Esophagus muscularis mucosa (tissue), 4 donors: ENCODE measurements at regions not wholly inside any gene's neighbourhood (a gene's known extent, or its start where the extent isn't known, plus 50 kb on each side); places are given as distances from the start of the nearest gene placed in this dataset.
A peak's percentile ranks its signal among the peaks of the same experiment; 100 is the strongest.

Source experiments
- DNase-seq: peaks from one replicate; pipeline ENCODE4 v3.0.0-alpha.2; 2017; ENCODE audit errors: extremely low spot score
- H3K27ac ChIP-seq, 4 donors: fragments of 200-600 bp; sonication (generic); replicated peaks in 1 of 4; 1 replicate in 3 of 4; 2 replicates in 1 of 4; pipeline ENCODE4 v1.5.1; 2016 to 2019; ENCODE audit warnings: mild to moderate bottlenecking in 1 of 4
- H3K27me3 ChIP-seq, 4 donors: fragments of 200-600 bp; sonication (generic); one replicate each; pipeline versions ENCODE4 v1.5.1 to v1.6.0; 2016 to 2019
- H3K36me3 ChIP-seq, 4 donors: fragments of 200-600 bp; sonication (generic); one replicate each; pipeline ENCODE4 v1.5.1; 2016 to 2019
- H3K4me1 ChIP-seq, 4 donors: fragments of 200-600 bp; sonication (generic); one replicate each; pipeline ENCODE4 v1.5.1; 2016 to 2019
- H3K4me3 ChIP-seq, 4 donors: fragments of 200-600 bp; sonication (generic); 1 replicate in 2 of 4; 2 replicates in 2 of 4; pipeline ENCODE4 v1.5.1; 2016 to 2019; ENCODE audit warnings: mild to moderate bottlenecking in 4 of 4, moderate library complexity in 1 of 4
- H3K9me3 ChIP-seq, 4 donors: fragments of 200-600 bp; sonication (generic); 1 replicate in 3 of 4; 2 replicates in 1 of 4; pipeline ENCODE4 v1.5.1; 2016 to 2019
- EP300 ChIP-seq: sonication (generic); formaldehyde crosslinking; IDR thresholded peaks from one replicate; pipeline ENCODE4 v1.6.1; 2017; ENCODE audit warnings: antibody characterized with exemption
- POLR2A ChIP-seq: fragments of 450-650 bp; IDR thresholded peaks from one replicate; pipeline ENCODE4 v1.6.1; 2017; ENCODE audit warnings: antibody characterized with exemption, moderate library complexity, mild to moderate bottlenecking, low read depth
- POLR2AphosphoS5 ChIP-seq, 2 donors: sonication (generic); formaldehyde crosslinking; IDR thresholded peaks; one replicate each; pipeline ENCODE4 v1.6.1; 2017; ENCODE audit warnings: antibody characterized with exemption in 2 of 2
- WGBS: methylation state at CpG from one replicate; pipeline ENCODE4 v1.1.5; 2018; 5-methylcytosine and 5-hydroxymethylcytosine counted together
- intact Hi-C: fragments of 100-400 bp; cut with DNase I; formaldehyde crosslinking; loops from one replicate; pipeline ENCODE4 v1.15.1; 2023
- TF ChIP-seq, protein P1 (sequence below), 3 experiments: fragments of 200-600 bp in 2 of 3; fragments of 450-650 bp in 1 of 3; sonication (generic) in 2 of 3; IDR thresholded peaks; one replicate each; pipeline ENCODE4 v1.5.1; 2017 to 2019; ENCODE audit warnings: antibody characterized with exemption in 3 of 3, mild to moderate bottlenecking in 2 of 3, moderate library complexity in 1 of 3

DNA sequence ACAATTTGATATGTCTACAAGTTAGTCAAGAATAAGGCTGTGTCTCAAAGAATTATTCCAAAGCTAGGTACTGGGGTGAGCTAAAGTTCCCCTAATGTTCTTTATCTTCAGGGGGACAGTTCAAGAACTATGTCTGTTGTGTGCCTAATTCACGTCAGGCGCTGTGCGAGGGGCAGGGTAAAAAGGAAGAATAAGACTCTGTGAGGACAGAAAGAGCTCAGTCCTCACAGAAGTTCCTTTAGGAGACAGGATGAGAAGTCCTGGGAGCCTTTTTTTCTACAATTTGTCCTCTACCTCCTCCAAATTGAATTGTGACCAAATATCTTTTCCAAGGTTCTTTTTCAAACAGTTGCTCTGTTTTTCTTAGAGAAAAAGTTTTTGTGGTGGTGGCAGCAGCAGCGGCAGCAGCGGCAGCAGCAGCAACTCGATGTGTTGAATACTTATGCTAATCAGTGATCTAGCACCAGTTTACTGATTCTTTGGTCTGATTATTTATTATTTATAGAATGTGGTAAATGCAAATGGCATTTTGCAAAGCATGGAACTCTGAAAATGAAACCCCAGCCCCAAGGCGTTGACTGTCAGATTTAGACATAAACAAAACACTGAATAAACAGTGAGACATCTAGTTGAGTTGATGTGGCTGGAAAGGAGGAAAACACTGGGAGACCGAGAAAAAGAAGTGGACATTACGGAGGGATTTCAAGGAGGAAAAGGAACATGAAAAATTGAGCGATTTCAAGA is 88.6 kb downstream of the GTPBP8 start:
- H3K4me1 ChIP-seq = peaks cover 0 to 7% (median 5%) of the 10 kb centered on the region in 4 donors
- intact Hi-C loops = no loop called here
- H3K4me3 ChIP-seq = peak overlapping the region in 3 of 4 donors; percentile 0 to 22 (median 9)
- no peaks in the 10 kb centered on the region for H3K9me3 ChIP-seq
- no peak for DNase-seq
- H3K36me3 ChIP-seq = no peaks in the 10 kb centered on the region
- no peaks in the 10 kb centered on the region for H3K27me3 ChIP-seq
- 48% methylated on average over 10 of the region's 10 CpGs for WGBS
- peak overlapping the region; percentile 34 to 50 (median 44) for H3K27ac ChIP-seq
- TF ChIP-seq, protein P1, sequence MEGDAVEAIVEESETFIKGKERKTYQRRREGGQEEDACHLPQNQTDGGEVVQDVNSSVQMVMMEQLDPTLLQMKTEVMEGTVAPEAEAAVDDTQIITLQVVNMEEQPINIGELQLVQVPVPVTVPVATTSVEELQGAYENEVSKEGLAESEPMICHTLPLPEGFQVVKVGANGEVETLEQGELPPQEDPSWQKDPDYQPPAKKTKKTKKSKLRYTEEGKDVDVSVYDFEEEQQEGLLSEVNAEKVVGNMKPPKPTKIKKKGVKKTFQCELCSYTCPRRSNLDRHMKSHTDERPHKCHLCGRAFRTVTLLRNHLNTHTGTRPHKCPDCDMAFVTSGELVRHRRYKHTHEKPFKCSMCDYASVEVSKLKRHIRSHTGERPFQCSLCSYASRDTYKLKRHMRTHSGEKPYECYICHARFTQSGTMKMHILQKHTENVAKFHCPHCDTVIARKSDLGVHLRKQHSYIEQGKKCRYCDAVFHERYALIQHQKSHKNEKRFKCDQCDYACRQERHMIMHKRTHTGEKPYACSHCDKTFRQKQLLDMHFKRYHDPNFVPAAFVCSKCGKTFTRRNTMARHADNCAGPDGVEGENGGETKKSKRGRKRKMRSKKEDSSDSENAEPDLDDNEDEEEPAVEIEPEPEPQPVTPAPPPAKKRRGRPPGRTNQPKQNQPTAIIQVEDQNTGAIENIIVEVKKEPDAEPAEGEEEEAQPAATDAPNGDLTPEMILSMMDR (IDR thresholded peaks at IDR 0.05) = no peak
- TF ChIP-seq EP300 (no peak), POLR2AphosphoS5 (IDR thresholded peaks at IDR 0.05) (no peak), POLR2A (no peak)

GRCh38 chr3:113084777-113085176 is 94.0 kb downstream of the GTPBP8 start:
- TF ChIP-seq EP300 (no peak), POLR2AphosphoS5 (IDR thresholded peaks at IDR 0.05) (peak in 1 of 2 donors; percentile 29)
- TF ChIP-seq, protein P1 (IDR thresholded peaks at IDR 0.05) = no peak
- DNase-seq = no peak
- H3K9me3 ChIP-seq = no peaks in the 10 kb centered on the region
- H3K36me3 ChIP-seq = no peaks in the 10 kb centered on the region
- H3K27me3 ChIP-seq = no peaks in the 10 kb centered on the region
- 7% methylated on average over 2 of the region's 2 CpGs for WGBS
- peak overlapping the region; percentile 13 to 35 (median 30) for H3K27ac ChIP-seq
- no peak overlapping the region for H3K4me3 ChIP-seq
- H3K4me1 ChIP-seq = peaks cover 0 to 15% (median 13%) of the 10 kb centered on the region in 4 donors
- intact Hi-C loops = no loop called here

DNA sequence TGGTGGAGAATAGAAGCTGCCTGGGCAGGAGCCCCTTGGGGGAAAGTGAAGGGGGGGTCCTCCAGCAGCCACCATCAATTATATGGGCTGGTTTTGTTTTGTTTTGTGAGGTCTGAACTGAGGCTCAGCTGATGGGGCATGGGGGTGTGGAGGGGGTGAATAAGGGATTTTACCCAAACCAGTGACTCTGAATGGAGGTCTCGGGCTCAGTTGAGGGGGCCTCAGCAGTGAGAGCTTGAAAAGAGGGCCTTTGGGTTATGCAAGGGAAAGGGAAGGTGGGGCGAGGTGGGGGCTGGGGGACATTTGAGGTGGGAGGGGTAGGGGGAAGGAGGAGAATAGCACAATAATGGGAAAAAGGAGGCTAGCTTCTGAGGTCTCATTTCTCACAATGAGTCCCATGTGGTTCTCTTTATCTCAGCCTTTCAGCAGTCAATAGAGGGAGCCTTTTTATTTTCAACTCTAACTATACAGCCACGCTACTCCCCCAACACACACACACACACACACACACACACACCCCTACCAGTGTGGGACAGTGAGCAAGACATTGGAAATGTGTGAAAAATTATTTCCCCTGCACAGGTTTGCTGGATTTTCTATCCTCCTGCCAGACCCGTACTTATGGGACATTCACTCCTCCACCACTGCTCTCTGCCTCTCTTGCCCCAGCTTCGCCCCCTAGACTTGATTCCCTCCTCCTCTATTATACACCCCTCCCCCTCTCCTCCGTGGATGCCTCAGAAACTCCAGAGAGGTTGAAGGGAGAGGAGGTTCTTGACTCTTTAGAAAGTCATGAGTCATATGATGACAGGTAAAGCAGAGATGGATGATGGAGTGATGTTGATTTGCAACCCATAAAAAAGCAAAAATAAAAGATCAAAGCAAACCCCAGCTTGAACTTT is 96.0 kb downstream of the GTPBP8 start:
- no peak for DNase-seq
- no peak overlapping the region for H3K4me3 ChIP-seq
- WGBS = 82% methylated on average over 6 of the region's 6 CpGs

GRCh38 chr3:113088616-113089015 is 97.8 kb downstream of the GTPBP8 start:
- WGBS = 81% methylated on average over 8 of the region's 8 CpGs
- Histone ChIP-seq H3K27ac (no peak overlapping the region), H3K4me3 (no peak overlapping the region), H3K36me3 (no peaks in the 10 kb centered on the region), H3K9me3 (no peaks in the 10 kb centered on the region), H3K27me3 (no peaks in the 10 kb centered on the region), H3K4me1 (peaks cover 0 to 15% (median 11%) of the 10 kb centered on the region in 4 donors)
- intact Hi-C loops = no loop called here
- no peak for DNase-seq
- no peak for TF ChIP-seq POLR2AphosphoS5 (IDR thresholded peaks at IDR 0.05)
- no peak for TF ChIP-seq POLR2A
- no peak for TF ChIP-seq EP300
- TF ChIP-seq, protein P1 (IDR thresholded peaks at IDR 0.05) = no peak

More for the DNA sequence above, 96.0 kb downstream of the GTPBP8 start:
- Histone ChIP-seq H3K4me1 (peaks cover 0 to 15% (median 11%) of the 10 kb centered on the region in 4 donors), H3K36me3 (no peaks in the 10 kb centered on the region), H3K27ac (no peak overlapping the region), H3K9me3 (no peaks in the 10 kb centered on the region), H3K27me3 (no peaks in the 10 kb centered on the region)
- no peak for TF ChIP-seq EP300
- no peak for TF ChIP-seq POLR2A
- TF ChIP-seq, protein P1 (IDR thresholded peaks at IDR 0.05) = no peak
- TF ChIP-seq POLR2AphosphoS5 (IDR thresholded peaks at IDR 0.05) = no peak
- intact Hi-C loops = no loop called here
